ENCODE measurements at regions not wholly inside any gene's neighbourhood (a gene's known extent, or its start where the extent isn't known, plus 50 kb on each side); places are given as distances from the start of the nearest gene placed in this dataset.

DNA sequence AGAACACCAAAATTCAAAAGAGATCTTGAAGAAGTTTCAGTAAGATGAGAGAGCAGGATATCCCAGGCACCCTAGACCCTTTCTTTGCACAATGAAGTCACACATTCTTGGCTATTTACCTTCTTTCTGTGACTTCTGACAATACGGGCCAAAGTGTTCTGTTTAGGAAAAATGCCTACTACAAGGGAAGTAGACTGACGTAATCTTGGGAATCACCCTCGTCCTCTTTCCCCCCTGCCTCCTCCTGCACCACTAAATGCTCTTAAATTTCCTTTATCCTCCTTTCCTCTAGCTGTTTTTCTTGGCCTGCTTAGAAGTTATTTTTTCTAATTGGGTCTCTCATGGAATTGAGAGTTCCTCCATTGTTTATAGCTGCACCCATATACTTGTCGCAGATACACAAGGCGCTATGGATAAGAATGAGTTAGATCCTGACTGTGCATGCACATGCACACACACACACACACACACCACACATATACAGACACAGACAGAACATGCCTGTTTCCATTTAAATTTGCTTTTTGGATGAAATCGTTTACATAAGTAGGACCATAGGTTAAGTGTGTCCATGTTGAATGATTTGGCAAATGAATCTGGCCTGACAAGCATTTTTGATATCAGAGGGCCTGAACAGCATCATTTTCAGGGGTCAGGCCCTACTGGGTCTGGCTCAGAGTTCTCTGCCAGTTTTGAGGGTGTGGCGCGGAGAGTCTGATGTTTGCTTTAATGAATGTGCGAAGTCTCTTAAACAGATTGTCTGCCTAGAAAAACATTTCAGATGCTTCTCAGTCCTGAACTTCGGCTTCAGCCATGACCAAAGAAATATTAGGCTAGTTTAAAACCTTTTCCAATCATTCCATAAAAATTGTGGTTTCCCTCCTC, 131.9 kb upstream of the NT5C1B start:
- TF ChIP-seq EZH2phosphoT487 (IDR thresholded peaks at IDR 0.05; ENCODE audit: borderline replicate concordance, low read length) (no peak), CTCF (IDR thresholded peaks at IDR 0.05; ENCODE audit: low read depth, low read length, poor library complexity, severe bottlenecking) (no peak)

All from DOHH2 (cell line).